Mesenchymal stem cell (in vitro differentiated cells and primary cell): ENCODE measurements at regions not wholly inside any gene's neighbourhood (a gene's known extent, or its start where the extent isn't known, plus 50 kb on each side); places are given as distances from the start of the nearest gene placed in this dataset.

ENCODE experiments used
- DNase-seq: peaks from one replicate; pipeline ENCODE4 v3.0.0-alpha.2; 2013
- H2AFZ ChIP-seq: one replicate; pipeline ENCODE4 v1.6.1; 2013; ENCODE audit warnings: low read depth, mild to moderate bottlenecking, control low read depth, inconsistent platforms, low read length, moderate library complexity
- H2AK5ac ChIP-seq: 2 replicates; pipeline ENCODE4 v1.6.1; 2013; ENCODE audit warnings: low read length, moderate library complexity, mild to moderate bottlenecking, inconsistent platforms; ENCODE audit not compliant: severe bottlenecking
- H2BK120ac ChIP-seq: one replicate; pipeline ENCODE4 v1.6.1; 2013; ENCODE audit warnings: low read depth, mild to moderate bottlenecking, inconsistent platforms, low read length, moderate library complexity
- H2BK12ac ChIP-seq, 2 experiments: one replicate each; pipeline ENCODE4 v1.6.1; 2013; ENCODE audit warnings: inconsistent platforms in 2 of 2, low read length in 2 of 2, mild to moderate bottlenecking in 2 of 2, moderate library complexity in 2 of 2, control low read depth in 1 of 2
- H2BK15ac ChIP-seq: one replicate; pipeline ENCODE4 v1.6.1; 2013; ENCODE audit warnings: mild to moderate bottlenecking, low read depth, inconsistent platforms; ENCODE audit not compliant: poor library complexity, severe bottlenecking
- H2BK5ac ChIP-seq: 2 replicates; pipeline ENCODE4 v1.6.1; 2013; ENCODE audit warnings: low read depth, mild to moderate bottlenecking, low read length, control low read depth, inconsistent platforms; ENCODE audit not compliant: poor library complexity, severe bottlenecking
- H3K14ac ChIP-seq, 2 experiments: one replicate each; pipeline ENCODE4 v1.6.1; 2013; ENCODE audit warnings: inconsistent platforms in 2 of 2, low read length in 2 of 2, control low read depth in 1 of 2, mild to moderate bottlenecking in 1 of 2, moderate library complexity in 1 of 2
- H3K18ac ChIP-seq, 2 experiments: one replicate each; pipeline ENCODE4 v1.6.1; 2013; ENCODE audit warnings: inconsistent platforms in 2 of 2, low read length in 2 of 2, control low read depth in 1 of 2, low read depth in 1 of 2, mild to moderate bottlenecking in 1 of 2
- H3K23ac ChIP-seq, 2 experiments: one replicate each; pipeline ENCODE4 v1.6.1; 2013; ENCODE audit warnings: inconsistent platforms in 2 of 2, low read length in 2 of 2, mild to moderate bottlenecking in 2 of 2, moderate library complexity in 2 of 2, control low read depth in 1 of 2
- H3K27ac ChIP-seq: 2 replicates; pipeline ENCODE4 v1.5.1; 2013; ENCODE audit warnings: mild to moderate bottlenecking, moderate library complexity, low read length, control low read depth, inconsistent platforms; ENCODE audit not compliant: poor library complexity, severe bottlenecking
- H3K27me3 ChIP-seq, 2 experiments: 2 replicates each; pipeline versions ENCODE4 v1.6.1 to v1.7.0; 2013; ENCODE audit warnings: low read length in 2 of 2, mild to moderate bottlenecking in 2 of 2, moderate library complexity in 2 of 2, control low read depth in 1 of 2, inconsistent platforms in 1 of 2; ENCODE audit not compliant: control insufficient read depth in 1 of 2, insufficient read depth in 1 of 2
- H3K36me3 ChIP-seq, 2 experiments: 2 replicates each; pipeline versions ENCODE4 v1.6.1 to v1.7.0; 2013; ENCODE audit warnings: low read length in 2 of 2, control low read depth in 1 of 2, inconsistent platforms in 1 of 2, low read depth in 1 of 2, mild to moderate bottlenecking in 1 of 2; ENCODE audit not compliant: insufficient read depth in 2 of 2, control insufficient read depth in 1 of 2
- H3K4ac ChIP-seq, 2 experiments: one replicate each; pipeline ENCODE4 v1.6.1; 2013; ENCODE audit warnings: inconsistent platforms in 2 of 2, low read length in 2 of 2, mild to moderate bottlenecking in 2 of 2, moderate library complexity in 2 of 2, control low read depth in 1 of 2, low read depth in 1 of 2
- H3K4me1 ChIP-seq: 2 replicates; pipeline ENCODE4 v1.6.1; 2013; ENCODE audit warnings: low read depth, low read length, control low read depth; ENCODE audit not compliant: control insufficient read depth, insufficient read depth
- H3K4me2 ChIP-seq: 2 replicates; pipeline ENCODE4 v1.6.1; 2013; ENCODE audit warnings: low read length, mild to moderate bottlenecking, inconsistent platforms; ENCODE audit not compliant: poor library complexity, severe bottlenecking
- H3K4me3 ChIP-seq, 2 experiments: 2 replicates each; pipeline versions ENCODE4 v1.5.1 to v1.7.0; 2013; ENCODE audit warnings: low read length in 2 of 2, mild to moderate bottlenecking in 2 of 2, control low read depth in 1 of 2, low read depth in 1 of 2; ENCODE audit not compliant: insufficient read depth in 1 of 2
- H3K79me1 ChIP-seq: replicated peaks from 2 replicates; pipeline ENCODE4 v1.6.1; 2013; ENCODE audit warnings: mild to moderate bottlenecking, control low read depth, low read length, inconsistent platforms; ENCODE audit not compliant: poor library complexity, severe bottlenecking
- H3K9ac ChIP-seq: 2 replicates; pipeline ENCODE4 v1.7.0; 2013; ENCODE audit warnings: mild to moderate bottlenecking, low read length, moderate library complexity
- H3K9me3 ChIP-seq: 2 replicates; pipeline ENCODE4 v1.7.0; 2013; ENCODE audit warnings: mild to moderate bottlenecking, low read length; ENCODE audit not compliant: control insufficient read depth
- H4K8ac ChIP-seq: one replicate; pipeline ENCODE4 v1.6.1; 2013; ENCODE audit warnings: inconsistent platforms, mild to moderate bottlenecking, low read length, moderate library complexity
- H4K91ac ChIP-seq: one replicate; pipeline ENCODE4 v1.6.1; 2013; ENCODE audit warnings: mild to moderate bottlenecking, low read length, inconsistent platforms
- WGBS: methylation state at CpG from one replicate; pipeline ENCODE4 v1.1.7; 2013; ENCODE audit warnings: mixed read lengths; 5-methylcytosine and 5-hydroxymethylcytosine counted together

- Histone ChIP-seq H3K18ac (no peak overlapping the region), H3K79me1 (no peaks in the 10 kb centered on the region), H3K14ac (no peak overlapping the region), H4K8ac (no peak overlapping the region), H3K4me1 (peaks cover 2% of the 10 kb centered on the region), H2BK5ac (no peak overlapping the region), H2AK5ac (no peak overlapping the region), H3K4me2 (no peak overlapping the region), H3K36me3 (no peaks in the 10 kb centered on the region), H3K27me3 (no peaks in the 10 kb centered on the region), H2BK15ac (no peak overlapping the region), H3K27ac (no peak overlapping the region), H2BK12ac (no peak overlapping the region), H3K9me3 (no peaks in the 10 kb centered on the region), H3K4me3 (no peak overlapping the region), H2BK120ac (no peak overlapping the region), H2AFZ (no peak overlapping the region), H4K91ac (no peak overlapping the region), H3K4ac (no peak overlapping the region), H3K23ac (no peak overlapping the region), H3K9ac (no peak overlapping the region)
- no peak for DNase-seq
- 96% methylated on average over 9 of the region's 9 CpGs for WGBS
Observed at GRCh38 chr1:221562542-221563475, 179.1 kb downstream of the DUSP10 start.

- Histone ChIP-seq H3K9ac (no peak overlapping the region), H3K23ac (no peak overlapping the region), H2BK12ac (peak overlapping the region in 1 of 2 experiments; percentile 77), H2BK5ac (no peak overlapping the region), H2AFZ (no peak overlapping the region), H3K4me3 (no peak overlapping the region), H3K79me1 (no peaks in the 10 kb centered on the region), H3K4ac (no peak overlapping the region), H2BK15ac (no peak overlapping the region), H2BK120ac (no peak overlapping the region), H3K27me3 (no peaks in the 10 kb centered on the region), H3K36me3 (no peaks in the 10 kb centered on the region), H2AK5ac (no peak overlapping the region), H3K27ac (no peak overlapping the region), H4K8ac (no peak overlapping the region), H3K18ac (peak overlapping the region in 1 of 2 experiments; percentile 48), H3K4me2 (no peak overlapping the region), H3K14ac (peak overlapping the region in 1 of 2 experiments; percentile 93), H4K91ac (no peak overlapping the region), H3K9me3 (no peaks in the 10 kb centered on the region), H3K4me1 (peaks cover 3% of the 10 kb centered on the region)
- no peak for DNase-seq
- WGBS, result 91% methylated on average over 24 of the region's 24 CpGs
Observed at GRCh38 chr1:221563476-221563921, 178.4 kb downstream of the DUSP10 start.

GRCh38 chr1:221564891-221565290 is 177.0 kb downstream of the DUSP10 start:
- Histone ChIP-seq H3K4ac (no peak overlapping the region), H2BK12ac (no peak overlapping the region), H3K27ac (no peak overlapping the region), H3K23ac (no peak overlapping the region), H3K27me3 (no peaks in the 10 kb centered on the region), H2AFZ (no peak overlapping the region), H3K4me2 (no peak overlapping the region), H3K36me3 (no peaks in the 10 kb centered on the region), H3K9ac (no peak overlapping the region), H2BK120ac (no peak overlapping the region), H3K18ac (no peak overlapping the region), H3K9me3 (no peaks in the 10 kb centered on the region), H3K79me1 (no peaks in the 10 kb centered on the region), H3K4me3 (no peak overlapping the region), H4K8ac (no peak overlapping the region), H3K4me1 (peaks cover 3% of the 10 kb centered on the region), H4K91ac (no peak overlapping the region), H2AK5ac (no peak overlapping the region), H2BK15ac (no peak overlapping the region), H3K14ac (no peak overlapping the region), H2BK5ac (no peak overlapping the region)
- 100% methylated on average over 1 of the region's 2 CpGs for WGBS
- DNase-seq, result no peak

- Histone ChIP-seq H4K8ac (no peak overlapping the region), H3K23ac (no peak overlapping the region)
- 92% methylated on average over 5 of the region's 5 CpGs for WGBS
Observed at GRCh38 chr1:221565711-221566110, 176.2 kb downstream of the DUSP10 start.

More at GRCh38 chr1:221565711-221566110, 176.2 kb downstream of the DUSP10 start:
- Histone ChIP-seq H3K9ac (no peak overlapping the region), H3K4me1 (peaks cover 3% of the 10 kb centered on the region), H3K9me3 (no peaks in the 10 kb centered on the region), H2AFZ (no peak overlapping the region), H2AK5ac (no peak overlapping the region), H3K36me3 (no peaks in the 10 kb centered on the region), H2BK120ac (no peak overlapping the region), H2BK15ac (no peak overlapping the region), H3K79me1 (no peaks in the 10 kb centered on the region), H2BK5ac (no peak overlapping the region), H3K27me3 (no peaks in the 10 kb centered on the region), H3K4ac (no peak overlapping the region), H3K18ac (no peak overlapping the region), H3K27ac (no peak overlapping the region), H4K91ac (no peak overlapping the region), H3K4me2 (no peak overlapping the region), H3K4me3 (no peak overlapping the region), H3K14ac (no peak overlapping the region), H2BK12ac (no peak overlapping the region)
- no peak for DNase-seq
